ENCODE measurements at regions not wholly inside any gene's neighbourhood (a gene's known extent, or its start where the extent isn't known, plus 50 kb on each side); places are given as distances from the start of the nearest gene placed in this dataset.
"Not testable (repeated sequence)": the region's sequence is repeated elsewhere in the genome, so short reads cannot be mapped to it uniquely, and the experiment has no call there.

DNA sequence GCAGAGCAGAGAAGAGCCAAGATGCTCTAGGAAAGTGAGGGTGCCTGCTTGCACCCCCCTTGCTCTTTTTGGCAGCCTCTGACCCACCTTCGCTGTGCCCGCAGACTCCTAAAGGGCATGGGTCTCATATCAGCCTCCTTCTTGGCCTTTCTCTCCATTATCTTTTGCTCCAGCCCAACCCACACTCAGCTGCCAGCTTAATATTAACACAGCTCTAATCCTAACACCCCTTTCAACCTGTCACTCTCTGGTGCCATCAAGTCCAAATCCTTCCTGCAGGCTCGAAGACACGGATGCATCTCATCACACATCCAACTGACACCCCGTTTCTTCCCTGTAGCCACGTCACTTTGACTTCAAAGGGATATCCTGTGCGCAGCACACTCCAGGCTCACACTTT, 171.6 kb upstream of the AUTS2 start:
- in situ Hi-C loops (cut with HindIII; ENCODE audit: low sequenced_read_pairs): no loop called here

DNA sequence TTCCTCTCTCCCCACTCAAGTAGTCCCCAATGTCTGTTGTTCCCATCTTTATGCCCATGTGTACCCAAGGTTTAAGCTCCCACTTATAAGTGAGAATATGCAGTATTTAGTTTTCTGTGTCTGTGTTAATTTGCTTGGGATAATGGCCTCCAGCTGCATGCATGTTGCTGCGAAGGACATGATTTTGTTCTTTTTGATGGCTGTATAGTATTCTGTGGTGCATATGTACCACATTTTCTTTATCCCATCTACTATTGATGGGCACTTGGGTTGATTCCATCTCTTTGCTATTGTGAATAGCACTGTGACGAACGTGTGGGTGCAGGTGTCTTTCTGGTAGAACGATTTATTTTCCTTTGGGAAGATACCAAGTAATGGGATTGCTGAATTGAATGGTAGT, 170.2 kb upstream of the AUTS2 start:
- in situ Hi-C loops (cut with HindIII; ENCODE audit: low sequenced_read_pairs): no loop called here

DNA sequence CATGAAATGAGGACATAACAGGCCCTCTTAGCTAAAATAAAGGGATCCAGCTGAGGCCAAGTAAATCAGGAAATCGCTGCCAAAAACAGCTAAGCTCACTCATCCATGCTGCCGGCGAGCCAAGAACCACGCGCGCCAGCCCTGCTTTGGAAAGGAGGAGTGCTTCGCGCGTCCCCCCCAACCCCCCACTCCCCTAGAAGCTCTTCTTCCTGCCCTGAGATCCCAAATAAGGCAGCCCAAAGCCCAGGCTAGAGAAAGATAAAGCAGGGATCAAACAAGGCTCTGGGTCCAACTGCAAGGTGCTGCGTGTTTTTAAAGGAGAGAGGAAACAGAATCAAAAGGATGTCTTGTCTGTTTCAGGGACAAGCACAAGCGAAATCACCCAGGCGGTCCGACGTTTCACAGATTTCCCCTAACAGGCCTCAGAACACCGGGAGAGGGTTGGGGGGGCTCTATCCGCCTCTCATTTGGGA, 168.3 kb upstream of the AUTS2 start:
- in situ Hi-C loops (cut with HindIII; ENCODE audit: low sequenced_read_pairs): no loop called here

DNA sequence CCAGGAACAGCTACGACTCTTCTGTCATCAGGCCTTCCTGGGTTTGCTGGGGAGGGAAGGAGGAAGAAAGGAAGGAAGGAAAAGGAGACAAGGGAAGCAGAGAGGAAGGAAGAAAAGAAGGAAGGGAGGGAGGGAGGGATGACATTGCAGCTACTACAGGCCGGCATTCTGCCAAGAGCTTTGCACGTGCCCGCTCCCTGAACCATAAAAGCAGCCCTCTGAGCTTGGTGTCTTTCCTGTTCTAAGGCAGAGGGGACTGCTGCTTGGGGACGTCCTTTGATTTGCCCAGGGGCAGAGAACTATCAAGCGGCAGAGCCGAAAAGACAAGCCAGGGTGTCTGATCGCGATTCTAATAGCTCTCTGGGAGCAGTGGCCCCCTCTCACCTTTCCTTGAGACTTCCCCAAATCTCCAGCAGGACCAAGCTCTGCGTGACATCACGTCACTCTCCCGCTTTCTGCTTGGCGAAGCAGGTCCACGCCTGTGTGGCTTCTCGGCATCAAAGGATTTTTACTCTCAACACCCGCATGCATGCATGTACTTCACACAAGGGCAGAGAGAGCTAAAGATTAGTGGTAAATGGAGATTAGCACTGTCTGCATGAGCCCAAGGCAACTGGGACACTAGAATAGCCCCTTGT, 167.8 kb upstream of the AUTS2 start:
- in situ Hi-C loops (cut with HindIII; ENCODE audit: low sequenced_read_pairs): no loop called here

DNA sequence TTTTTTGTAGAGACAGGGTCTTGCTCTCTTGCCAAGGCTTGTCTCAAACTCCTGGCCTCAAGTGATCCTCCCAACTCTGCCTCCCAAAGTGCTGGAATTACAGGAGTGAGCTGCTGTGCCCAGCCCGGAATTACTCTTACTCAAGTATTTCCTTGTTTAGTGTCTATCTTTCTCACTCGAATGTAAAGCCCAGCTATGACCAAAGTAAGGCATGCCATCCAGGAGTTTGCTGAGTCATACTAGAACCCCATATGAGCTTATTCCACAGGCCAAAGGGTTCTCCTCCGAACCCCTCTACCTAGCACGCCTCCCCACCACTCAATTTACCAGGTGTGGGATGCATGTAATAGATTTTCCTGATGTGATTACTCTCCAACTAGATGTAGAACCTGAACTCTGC, 166.6 kb upstream of the AUTS2 start:
- in situ Hi-C loops (cut with HindIII; ENCODE audit: low sequenced_read_pairs): no loop called here

DNA sequence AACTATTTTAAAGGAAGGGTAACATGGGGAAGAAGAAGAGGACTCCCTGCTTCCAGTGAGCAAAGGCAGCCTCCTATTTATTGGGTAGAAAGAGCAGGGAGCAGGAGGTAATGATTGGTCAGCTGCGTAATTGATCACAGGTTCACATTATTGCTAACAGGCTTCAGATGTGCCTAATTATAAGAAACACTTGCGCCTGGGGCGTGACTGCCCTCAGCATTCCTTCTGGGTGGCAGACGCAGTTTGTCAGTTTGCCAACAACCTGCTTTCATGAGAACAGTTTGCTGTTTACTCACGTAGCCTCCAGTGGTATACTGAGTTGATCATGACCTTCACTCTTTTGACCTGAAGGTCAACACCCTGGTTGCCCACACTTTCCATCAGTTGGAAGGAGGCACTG, 166.0 kb upstream of the AUTS2 start:
- in situ Hi-C loops (cut with HindIII; ENCODE audit: low sequenced_read_pairs): not testable (repeated sequence)

DNA sequence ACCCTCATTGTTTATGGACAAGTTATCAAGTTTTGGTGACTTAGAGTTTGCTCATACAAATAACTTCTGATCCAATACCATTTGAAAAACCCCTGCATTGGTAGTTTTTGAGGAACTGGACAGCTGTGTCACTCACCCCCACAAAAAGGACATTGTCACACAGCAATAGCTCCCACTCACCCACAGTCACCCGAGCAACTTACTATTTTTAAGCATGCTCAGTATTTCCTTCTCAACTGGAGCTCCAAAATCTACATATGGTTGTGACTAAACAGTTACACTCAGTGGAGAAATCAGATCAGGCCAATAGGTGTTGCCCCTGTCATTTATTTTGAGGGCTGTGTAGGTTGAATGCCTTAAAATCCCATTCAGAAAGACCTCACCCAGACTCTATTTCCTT, 165.2 kb upstream of the AUTS2 start:
- in situ Hi-C loops (cut with HindIII; ENCODE audit: low sequenced_read_pairs): no loop called here

DNA sequence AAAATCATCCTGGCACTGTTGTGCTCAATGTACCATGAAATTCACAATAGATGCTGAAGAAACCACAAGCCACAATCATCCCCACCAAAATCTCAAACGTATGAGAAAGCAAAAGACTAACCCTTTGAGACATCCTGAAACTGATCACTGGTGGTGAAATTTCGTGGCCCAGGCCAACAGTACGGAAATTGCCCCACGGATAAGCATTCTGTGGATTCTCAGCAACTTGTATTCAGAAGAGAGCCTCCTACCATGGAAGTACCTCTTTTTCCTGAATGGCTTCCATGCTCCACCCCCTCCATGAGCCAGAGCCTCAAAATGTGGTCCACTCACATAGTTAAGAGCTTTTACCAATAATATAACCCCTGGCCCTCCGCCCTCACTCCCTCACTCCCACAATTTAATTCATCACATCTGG, 163.9 kb upstream of the AUTS2 start:
- in situ Hi-C loops (cut with HindIII; ENCODE audit: low sequenced_read_pairs): no loop called here

DNA sequence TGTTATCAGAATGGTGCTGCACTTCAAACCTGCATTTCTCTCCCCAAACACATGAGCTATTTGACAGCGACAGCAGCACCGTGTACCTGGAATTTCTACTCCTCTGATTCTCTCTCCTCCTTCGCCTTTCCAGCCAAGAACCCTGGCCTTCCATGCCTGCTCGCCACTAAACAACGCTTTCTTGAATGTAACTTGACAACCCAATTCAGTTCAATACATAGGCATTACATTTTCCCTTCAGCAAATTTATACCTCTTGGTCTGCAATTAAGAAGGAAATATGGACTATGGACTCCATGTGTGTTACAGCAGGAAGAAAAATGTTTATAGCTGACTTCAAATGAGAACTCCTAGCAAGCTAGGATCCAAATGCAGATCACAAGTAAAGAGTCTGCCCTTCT, 162.6 kb upstream of the AUTS2 start:
- in situ Hi-C loops (cut with HindIII; ENCODE audit: low sequenced_read_pairs): no loop called here

DNA sequence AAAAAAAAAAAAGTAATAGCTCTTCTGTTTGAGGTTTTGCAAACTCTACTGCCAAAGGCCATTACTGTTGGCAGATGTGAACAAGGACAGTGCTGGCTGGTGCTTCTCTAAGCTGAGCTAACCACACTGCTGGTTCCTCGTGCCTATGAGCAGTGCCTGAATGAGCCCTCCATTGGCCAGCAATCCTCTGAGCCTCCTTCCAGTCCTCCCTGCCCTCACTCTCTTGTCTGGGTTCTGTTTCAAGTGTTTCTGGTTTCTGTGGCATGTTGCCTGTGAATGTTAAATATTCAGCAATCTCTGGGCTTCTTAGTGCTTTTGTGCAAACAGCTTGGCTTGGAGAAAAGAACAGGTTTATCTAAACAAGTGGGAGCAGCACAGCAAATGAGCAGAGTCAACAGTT, 161.3 kb upstream of the AUTS2 start:
- in situ Hi-C loops (cut with HindIII; ENCODE audit: low sequenced_read_pairs): no loop called here

DNA sequence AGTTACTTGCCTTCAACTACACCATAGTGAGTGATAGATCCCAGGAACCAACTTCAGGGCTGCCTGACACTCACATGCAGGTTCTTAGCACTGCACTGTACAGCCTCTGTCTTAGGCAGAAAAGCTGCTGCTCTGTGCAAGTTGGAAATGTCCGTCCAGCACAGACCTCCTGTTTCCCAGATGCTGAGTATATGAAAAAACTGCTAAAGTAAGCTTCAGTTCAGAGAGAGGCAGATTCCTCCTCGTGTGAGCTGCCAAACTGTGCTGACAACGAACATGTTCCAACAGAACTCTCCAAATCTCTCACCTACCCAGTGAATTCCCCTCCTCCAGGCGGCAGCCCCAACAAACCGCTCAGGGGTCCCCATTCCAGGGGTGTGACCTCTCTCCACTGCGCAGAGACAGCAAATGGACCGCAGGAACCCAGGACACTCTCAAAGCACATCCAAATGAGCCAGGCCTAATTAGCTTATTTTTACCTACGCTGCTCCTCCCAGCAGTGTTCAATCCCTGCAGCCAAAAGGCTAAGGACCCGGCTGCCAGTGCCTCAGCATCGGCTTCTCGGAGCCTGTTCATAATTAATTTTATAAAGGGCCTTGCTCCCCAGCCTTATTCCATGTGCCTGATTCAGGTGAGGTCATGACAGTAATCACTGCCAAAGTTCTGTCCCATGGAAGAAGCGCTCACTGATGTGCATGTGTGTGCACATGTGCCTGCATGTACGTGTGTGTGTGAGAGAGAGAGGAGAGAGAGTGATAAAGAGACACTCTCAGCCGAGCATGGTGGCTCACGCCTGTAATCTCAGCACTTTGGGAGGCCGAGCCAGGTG, 159.5 kb upstream of the AUTS2 start:
- in situ Hi-C loops (cut with HindIII; ENCODE audit: low sequenced_read_pairs): no loop called here

DNA sequence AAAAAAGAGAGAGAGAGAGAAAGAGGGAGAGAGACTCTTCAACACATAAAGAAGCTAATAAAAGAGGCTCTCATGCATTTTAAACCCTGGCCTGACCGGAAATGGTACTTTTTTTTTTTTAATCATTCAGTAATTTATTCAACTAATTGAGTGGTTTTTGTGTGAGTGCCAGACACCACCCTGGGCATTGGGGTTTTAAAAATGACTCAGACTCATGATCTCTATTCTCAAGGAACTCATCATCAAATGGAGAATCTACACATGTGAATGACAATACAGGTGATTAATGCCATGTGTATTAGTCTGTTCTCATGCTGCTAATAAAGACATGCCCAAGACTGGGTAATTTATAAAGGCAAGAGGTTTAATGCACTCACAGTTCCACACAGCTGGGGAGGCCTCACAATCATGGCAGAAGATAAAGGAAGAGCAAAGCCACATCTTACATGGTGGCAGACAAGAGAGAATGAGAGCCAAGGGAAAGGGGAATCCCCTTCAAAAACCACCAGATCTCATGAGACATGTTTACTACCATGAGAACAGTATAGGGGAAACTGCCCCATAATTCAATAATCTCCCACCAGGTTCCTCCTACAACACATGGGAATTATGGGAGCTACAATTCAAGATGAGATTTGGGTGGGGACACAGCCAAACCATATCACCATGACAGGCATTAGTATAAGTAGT, 158.5 kb upstream of the AUTS2 start:
- in situ Hi-C loops (cut with HindIII; ENCODE audit: low sequenced_read_pairs): no loop called here

DNA sequence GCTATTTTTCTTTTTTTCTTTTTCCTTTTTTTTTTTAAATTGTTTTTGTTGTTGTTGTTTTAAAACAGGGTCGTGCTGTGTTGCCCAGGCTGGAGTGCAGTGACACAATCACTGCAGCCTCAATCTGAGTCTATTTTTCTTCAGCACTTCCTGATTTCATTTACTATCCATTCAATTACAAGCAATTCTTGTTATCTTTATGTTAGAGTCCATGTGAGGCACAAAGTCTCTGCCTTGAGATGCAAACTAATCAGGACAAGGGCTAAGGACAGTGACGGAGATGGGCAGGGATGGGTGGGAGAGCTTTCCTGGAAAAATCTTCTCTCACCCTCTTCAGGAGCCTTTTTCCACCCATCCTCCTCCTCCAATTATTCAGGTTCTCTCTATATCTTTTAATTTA, 157.3 kb upstream of the AUTS2 start:
- in situ Hi-C loops (cut with HindIII; ENCODE audit: low sequenced_read_pairs): no loop called here

DNA sequence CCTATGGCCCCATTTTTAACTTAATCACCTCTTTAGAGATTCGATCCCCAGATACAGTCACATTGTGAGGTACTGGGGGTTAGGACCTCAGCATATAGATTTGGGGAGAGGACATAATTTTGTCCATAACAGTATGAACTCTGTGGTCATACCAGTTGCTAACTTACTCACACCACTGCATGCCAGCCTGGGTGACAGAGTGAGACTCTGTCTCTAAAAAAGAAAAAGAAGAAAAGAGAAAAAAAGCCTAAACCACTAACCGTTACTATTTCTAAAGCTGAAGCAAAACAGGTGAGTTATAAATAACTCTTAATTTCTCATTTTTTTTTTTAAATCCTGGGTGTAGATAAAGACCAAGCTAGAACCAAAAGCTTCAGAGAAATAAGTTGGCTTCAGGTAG, 155.1 kb upstream of the AUTS2 start:
- in situ Hi-C loops (cut with HindIII; ENCODE audit: low sequenced_read_pairs): no loop called here

DNA sequence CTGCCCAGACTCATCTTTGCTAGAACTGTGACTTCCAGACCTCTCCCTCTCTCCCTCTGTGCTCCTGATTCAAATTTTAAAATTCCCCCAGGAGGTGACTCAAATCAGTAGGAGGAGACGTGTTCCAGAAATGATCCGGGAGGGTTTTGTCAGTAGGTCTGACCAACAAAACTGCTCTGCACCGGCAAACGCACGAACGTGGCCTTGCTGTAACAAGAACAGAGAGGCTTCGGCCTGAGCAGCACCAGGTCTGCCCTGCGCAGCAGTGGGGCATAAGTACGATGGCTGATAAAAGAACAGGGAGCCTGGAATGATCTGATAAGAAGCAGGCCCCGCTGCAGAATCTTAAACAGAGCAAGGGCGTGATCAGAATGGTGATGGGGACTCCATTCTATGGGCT, 152.7 kb upstream of the AUTS2 start:
- in situ Hi-C loops (cut with HindIII; ENCODE audit: low sequenced_read_pairs): no loop called here

DNA sequence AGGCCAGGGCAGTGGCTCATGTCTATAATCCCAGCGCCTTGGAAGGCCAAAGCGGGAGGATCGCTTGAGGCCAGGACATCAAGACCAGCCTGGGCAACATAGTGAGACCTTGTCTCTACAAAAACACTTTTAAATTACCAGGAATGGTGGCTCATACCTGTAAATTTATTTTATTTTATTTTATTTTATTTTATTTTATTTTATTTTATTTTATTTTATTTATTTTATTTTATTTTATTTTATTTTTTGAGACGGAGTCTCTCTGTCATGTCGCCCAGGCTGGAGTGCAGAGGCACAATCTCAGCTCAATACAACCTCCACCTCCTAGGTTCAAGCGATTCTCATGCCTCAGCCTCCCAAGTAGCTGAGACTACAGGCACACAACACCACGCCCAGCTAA, 152.1 kb upstream of the AUTS2 start:
- in situ Hi-C loops (cut with HindIII; ENCODE audit: low sequenced_read_pairs): not testable (repeated sequence)

DNA sequence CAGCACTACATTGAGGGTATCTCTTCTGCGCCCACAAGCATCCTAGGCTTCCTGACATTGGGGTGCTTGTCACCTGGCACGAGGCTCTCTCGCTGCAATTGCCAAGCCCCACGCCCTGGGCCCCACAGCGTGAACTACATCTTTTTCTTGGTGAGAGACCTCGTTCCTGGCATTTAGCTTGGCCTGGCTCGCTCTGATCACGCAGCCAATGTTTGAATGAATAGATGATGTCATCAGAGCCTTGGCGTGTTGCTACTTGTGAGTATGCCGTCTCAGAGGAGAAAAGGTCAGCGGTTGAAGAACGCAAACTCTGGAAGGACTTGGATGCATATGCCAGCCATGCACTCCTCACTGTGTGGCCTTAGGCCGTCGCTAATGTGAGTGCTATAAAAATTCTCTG, 150.2 kb upstream of the AUTS2 start:
- in situ Hi-C loops (cut with HindIII; ENCODE audit: low sequenced_read_pairs): no loop called here

DNA sequence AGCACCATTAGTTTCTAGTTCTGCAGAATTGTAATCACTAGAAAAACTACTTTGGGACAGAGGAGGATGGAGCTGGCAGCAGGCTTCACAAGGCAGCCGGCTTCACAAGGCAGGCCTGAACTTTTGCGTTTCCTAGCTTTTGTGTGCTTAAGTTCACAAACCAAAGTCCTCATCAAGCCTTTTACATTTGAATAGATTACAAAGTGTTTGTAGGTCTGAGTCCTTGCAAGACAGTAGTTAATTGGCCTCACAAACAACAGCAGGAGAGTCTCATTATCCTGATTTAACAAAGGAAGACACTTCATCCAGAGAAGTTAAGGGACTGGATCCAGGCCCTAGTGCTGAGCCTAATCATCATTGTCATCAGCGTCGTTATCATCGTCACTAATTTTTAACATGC, 147.8 kb upstream of the AUTS2 start:
- in situ Hi-C loops (cut with HindIII; ENCODE audit: low sequenced_read_pairs): no loop called here

DNA sequence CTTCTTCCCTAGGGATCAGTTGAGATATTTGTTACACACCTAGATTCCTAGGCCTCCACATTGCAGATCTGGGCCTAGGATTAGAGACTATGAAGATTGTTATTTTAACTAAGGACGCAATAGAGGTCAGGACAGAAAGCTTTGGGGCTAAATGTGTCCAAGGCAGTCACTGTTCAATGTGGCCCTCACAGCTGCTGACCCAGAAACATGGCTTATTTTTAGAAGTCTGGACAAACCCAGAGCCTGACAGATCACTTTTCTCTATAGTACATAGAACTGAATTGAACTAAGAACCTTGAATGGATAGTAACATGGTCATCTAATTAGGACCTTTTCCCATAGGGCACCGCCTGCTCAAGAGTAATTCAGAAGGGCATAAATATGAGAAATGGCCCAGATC, 146.6 kb upstream of the AUTS2 start:
- in situ Hi-C loops (cut with HindIII; ENCODE audit: low sequenced_read_pairs): no loop called here

DNA sequence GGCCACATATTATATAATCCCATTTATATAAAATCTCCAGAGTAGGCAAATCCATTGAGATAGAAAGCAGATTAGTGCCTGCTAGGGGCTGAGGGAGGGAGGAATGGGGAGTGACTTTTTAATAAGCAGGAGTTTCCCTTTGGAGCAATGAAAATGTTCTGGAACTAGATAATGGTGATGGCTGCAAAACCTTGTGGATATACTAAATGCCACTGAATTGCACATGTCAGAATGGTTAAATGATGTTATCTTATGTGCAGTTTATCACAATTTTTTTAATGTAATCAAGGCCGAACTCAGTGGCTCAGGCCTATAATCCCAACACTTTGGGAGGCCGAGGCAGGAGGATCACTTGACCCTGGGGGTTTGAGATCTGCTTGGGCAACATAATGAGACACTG, 145.5 kb upstream of the AUTS2 start:
- in situ Hi-C loops (cut with HindIII; ENCODE audit: low sequenced_read_pairs): no loop called here

DNA sequence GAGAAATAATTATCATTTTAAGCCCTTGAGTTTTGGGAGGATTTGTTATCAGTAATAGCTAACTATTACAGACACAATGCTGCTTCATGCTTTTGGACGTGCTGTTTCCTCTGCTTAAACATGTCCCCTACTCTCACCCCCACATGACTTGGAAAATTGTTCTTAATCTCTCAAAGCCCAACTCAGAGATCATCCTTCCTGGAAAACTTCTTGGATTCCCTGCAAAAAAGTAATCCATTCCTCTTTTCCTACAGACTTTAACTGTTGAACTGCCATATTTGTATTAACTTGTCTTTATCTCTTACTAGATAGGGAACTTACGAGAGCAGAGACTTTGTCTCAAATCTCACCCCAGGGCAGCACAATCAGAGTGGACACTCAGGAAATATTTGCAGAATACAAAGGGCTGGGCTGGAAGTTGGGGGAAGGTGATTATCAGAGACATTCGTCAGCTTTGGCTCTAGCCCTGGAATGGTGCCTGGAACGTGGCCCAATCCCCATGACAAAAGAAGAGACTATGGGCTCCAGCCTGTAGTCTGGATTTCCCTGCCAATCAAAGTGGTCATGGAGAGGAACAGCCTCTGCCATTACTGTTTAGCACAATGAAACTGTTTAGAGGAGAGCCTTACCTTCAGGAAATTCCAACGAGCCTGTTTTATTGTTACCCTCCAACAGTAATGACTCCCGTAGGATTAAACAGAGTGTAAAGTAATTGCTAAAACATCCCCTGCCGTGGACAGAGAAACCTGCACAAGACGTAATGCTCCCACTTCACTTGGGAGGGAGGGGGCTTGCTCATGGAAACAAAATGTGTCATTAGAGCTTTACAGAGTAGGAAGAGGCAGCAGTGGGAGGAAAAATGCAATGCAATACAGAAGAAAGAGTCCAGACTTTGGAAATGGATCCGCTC, 140.4 kb upstream of the AUTS2 start:
- in situ Hi-C loops (cut with HindIII; ENCODE audit: low sequenced_read_pairs): no loop called here

Data from DLD1 (cell line).